Thyroid gland (tissue), 4 donors: ENCODE measurements at regions not wholly inside any gene's neighbourhood (a gene's known extent, or its start where the extent isn't known, plus 50 kb on each side); places are given as distances from the start of the nearest gene placed in this dataset.

Source experiments
- DNase-seq, 2 donors: peaks; one replicate each; pipeline ENCODE4 v3.0.0-alpha.2; 2019
- H3K27ac ChIP-seq, 3 donors: fragments of 200-600 bp; sonication (generic); 1 replicate in 2 of 3; 2 replicates in 1 of 3; pipeline ENCODE4 v1.5.1; 2016 to 2019; ENCODE audit warnings: mild to moderate bottlenecking in 1 of 3, moderate library complexity in 1 of 3
- H3K27me3 ChIP-seq: fragments of 200-600 bp; sonication (generic); one replicate; pipeline ENCODE4 v1.5.1; 2019
- H3K36me3 ChIP-seq, 2 donors: fragments of 200-600 bp; sonication (generic); one replicate each; pipeline ENCODE4 v1.5.1; 2016 to 2019
- H3K4me1 ChIP-seq, 2 donors: fragments of 200-600 bp; sonication (generic); one replicate each; pipeline ENCODE4 v1.5.1; 2017 to 2019
- H3K4me3 ChIP-seq, 3 donors: fragments of 200-600 bp; sonication (generic); replicated peaks in 1 of 3; 1 replicate in 2 of 3; 2 replicates in 1 of 3; pipeline ENCODE4 v1.5.1; 2016; ENCODE audit warnings: mild to moderate bottlenecking in 1 of 3
- H3K9me3 ChIP-seq: fragments of 200-600 bp; sonication (generic); one replicate; pipeline ENCODE4 v1.5.1; 2017
- POLR2A ChIP-seq, 2 donors: fragments of 450-650 bp; IDR thresholded peaks; one replicate each; pipeline ENCODE4 v1.6.1; 2017; ENCODE audit warnings: antibody characterized with exemption in 2 of 2, mild to moderate bottlenecking in 2 of 2, moderate library complexity in 1 of 2
- WGBS, 2 donors: methylation state at CpG; one replicate each; pipeline ENCODE4 v1.1.5; 2017; 5-methylcytosine and 5-hydroxymethylcytosine counted together
- intact Hi-C: fragments of 100-400 bp; cut with DNase I; formaldehyde crosslinking; loops from one replicate; pipeline ENCODE4 v1.15.1; 2023
- TF ChIP-seq, protein P1 (sequence below), 6 experiments: fragments of 200-600 bp in 3 of 6; fragments of 450-650 bp in 3 of 6; sonication (generic) in 3 of 6; IDR thresholded peaks; one replicate each; pipeline ENCODE4 v1.5.1; 2016 to 2019; ENCODE audit warnings: antibody characterized with exemption in 6 of 6, mild to moderate bottlenecking in 2 of 6, inconsistent platforms in 1 of 6, moderate library complexity in 1 of 6

DNA sequence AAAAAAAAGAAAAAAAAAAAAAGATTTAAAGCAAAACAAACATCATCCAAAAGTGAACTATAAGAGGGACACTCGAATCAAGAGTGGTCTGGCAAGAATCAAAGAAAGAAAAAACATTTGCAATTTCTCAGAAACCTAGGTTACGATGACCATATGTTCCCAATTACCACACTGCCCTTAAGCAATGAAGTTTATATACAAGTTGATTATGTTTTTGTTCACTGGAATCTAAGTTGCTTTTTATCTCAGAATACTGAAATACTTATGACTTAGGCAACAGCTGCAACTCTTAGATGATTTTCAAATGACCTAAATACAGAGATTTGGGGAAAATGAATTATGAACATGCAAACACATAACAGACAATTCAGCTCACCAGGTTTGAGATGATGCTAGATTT, 597.1 kb upstream of the CHAC2 start:
- Histone ChIP-seq H3K9me3 (no peaks in the 10 kb centered on the region), H3K27me3 (no peaks in the 10 kb centered on the region), H3K4me1 (peaks cover 6 to 7% of the 10 kb centered on the region in 2 donors), H3K27ac (no peak overlapping the region), H3K36me3 (no peaks in the 10 kb centered on the region), H3K4me3 (no peak overlapping the region)
- no peak for DNase-seq
- 17 to 24% methylated on average over 2 of the region's 2 CpGs for WGBS, 2 donors
- intact Hi-C loops: no loop called here
- no peak for TF ChIP-seq POLR2A (IDR thresholded peaks at IDR 0.05)
- TF ChIP-seq, protein P1, sequence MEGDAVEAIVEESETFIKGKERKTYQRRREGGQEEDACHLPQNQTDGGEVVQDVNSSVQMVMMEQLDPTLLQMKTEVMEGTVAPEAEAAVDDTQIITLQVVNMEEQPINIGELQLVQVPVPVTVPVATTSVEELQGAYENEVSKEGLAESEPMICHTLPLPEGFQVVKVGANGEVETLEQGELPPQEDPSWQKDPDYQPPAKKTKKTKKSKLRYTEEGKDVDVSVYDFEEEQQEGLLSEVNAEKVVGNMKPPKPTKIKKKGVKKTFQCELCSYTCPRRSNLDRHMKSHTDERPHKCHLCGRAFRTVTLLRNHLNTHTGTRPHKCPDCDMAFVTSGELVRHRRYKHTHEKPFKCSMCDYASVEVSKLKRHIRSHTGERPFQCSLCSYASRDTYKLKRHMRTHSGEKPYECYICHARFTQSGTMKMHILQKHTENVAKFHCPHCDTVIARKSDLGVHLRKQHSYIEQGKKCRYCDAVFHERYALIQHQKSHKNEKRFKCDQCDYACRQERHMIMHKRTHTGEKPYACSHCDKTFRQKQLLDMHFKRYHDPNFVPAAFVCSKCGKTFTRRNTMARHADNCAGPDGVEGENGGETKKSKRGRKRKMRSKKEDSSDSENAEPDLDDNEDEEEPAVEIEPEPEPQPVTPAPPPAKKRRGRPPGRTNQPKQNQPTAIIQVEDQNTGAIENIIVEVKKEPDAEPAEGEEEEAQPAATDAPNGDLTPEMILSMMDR (IDR thresholded peaks at IDR 0.05): no peak

DNA sequence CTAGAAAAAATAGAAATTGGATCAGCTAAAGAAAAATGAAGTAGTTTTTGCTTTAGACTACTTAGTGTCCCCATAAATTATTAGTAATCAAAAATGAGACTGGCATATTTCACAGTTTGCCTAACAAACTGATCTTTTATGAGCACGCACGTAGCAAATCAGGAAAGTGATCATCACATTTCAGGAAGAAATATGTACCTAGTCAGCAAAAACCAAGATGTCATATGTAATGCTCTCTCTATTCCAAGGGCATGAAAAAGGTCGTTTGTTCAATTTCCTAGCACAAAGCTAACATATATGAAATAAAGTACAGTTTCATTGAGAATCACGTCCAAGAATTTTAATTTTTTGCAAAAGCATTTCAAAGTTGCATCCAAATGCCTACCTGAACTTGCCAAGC, 600.4 kb upstream of the CHAC2 start:
- Histone ChIP-seq H3K4me1 (no peaks in the 10 kb centered on the region), H3K27ac (no peak overlapping the region), H3K36me3 (no peaks in the 10 kb centered on the region), H3K4me3 (no peak overlapping the region), H3K9me3 (no peaks in the 10 kb centered on the region), H3K27me3 (no peaks in the 10 kb centered on the region)
- TF ChIP-seq POLR2A (IDR thresholded peaks at IDR 0.05): no peak
- TF ChIP-seq, protein P1 (IDR thresholded peaks at IDR 0.05): no peak
- WGBS, 2 donors: 87 to 88% methylated on average over 4 of the region's 4 CpGs
- intact Hi-C loops: no loop called here
- DNase-seq: no peak

DNA sequence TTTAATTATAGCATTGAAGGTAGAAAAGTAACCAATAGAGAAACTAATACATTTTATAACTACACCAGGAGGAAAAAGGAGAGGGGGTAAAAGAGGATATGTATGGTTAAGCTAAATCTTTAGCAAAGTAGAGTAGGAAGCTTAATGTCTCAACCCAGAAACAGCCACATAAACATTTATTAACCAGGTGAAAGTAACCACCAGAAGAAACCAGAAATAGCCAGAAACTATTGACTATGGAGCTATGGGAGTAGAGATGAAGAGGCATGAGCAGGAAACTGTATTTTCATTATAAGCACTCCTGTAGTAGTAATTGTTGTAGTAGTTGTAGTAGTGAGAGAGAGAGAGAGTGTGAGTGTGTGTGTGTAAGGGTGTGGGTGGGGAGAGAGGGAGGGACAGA, 617.5 kb upstream of the CHAC2 start:
- no peaks in the 10 kb centered on the region for H3K9me3 ChIP-seq
- intact Hi-C loops: no loop called here
- no peak overlapping the region for H3K27ac ChIP-seq
- H3K27me3 ChIP-seq: no peaks in the 10 kb centered on the region
- no peak overlapping the region for H3K4me3 ChIP-seq
- H3K4me1 ChIP-seq: no peaks in the 10 kb centered on the region
- no peak for DNase-seq
- TF ChIP-seq, protein P1 (IDR thresholded peaks at IDR 0.05): no peak
- TF ChIP-seq POLR2A (IDR thresholded peaks at IDR 0.05): no peak
- no peaks in the 10 kb centered on the region for H3K36me3 ChIP-seq

DNA sequence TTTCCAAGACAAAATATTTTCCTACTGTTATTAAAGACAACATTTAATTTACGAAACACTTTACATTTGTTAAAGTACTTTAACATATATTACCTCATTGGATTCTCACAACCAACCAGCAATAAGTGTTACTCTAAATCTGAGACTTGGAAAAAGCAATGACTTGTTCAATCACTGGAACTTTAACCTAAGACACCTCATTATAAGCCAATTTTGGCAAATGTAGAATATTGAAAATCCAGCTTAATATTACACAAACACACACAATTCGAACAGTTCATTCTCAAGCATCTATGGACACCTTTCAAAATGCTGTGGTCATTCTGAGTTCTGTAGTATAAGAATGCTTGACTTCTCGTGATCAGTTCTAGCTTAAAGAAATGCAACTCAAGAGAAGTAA, 619.4 kb upstream of the CHAC2 start:
- intact Hi-C loops: no loop called here
- no peak for DNase-seq
- TF ChIP-seq, protein P1 (IDR thresholded peaks at IDR 0.05): no peak
- no peak for TF ChIP-seq POLR2A (IDR thresholded peaks at IDR 0.05)
- Histone ChIP-seq H3K27ac (no peak overlapping the region), H3K4me3 (no peak overlapping the region), H3K4me1 (no peaks in the 10 kb centered on the region), H3K9me3 (no peaks in the 10 kb centered on the region), H3K36me3 (no peaks in the 10 kb centered on the region), H3K27me3 (no peaks in the 10 kb centered on the region)
- WGBS, 2 donors: 31% methylated on average over 3 of the region's 3 CpGs

DNA sequence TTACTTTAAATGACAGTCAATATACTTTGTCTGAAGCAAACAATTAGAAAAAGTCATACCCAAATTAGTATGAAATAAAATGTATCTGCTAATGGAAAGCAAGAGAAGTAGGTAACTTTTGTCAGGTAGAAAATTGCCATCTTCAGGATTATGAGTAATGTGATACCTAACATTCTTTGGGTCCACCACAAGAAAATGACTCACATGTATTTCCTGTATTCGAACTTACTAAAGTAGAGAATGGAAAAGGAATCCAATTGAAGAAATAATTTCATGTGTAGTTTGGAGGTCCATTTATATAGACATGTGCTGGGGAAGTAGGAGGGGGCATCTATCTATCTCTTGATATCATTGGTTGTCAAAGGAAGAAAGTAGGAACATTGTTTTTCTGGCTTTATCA, 636.2 kb upstream of the CHAC2 start:
- 83 to 93% methylated on average over 1 of the region's 1 CpG for WGBS, 2 donors
- Histone ChIP-seq H3K27ac (no peak overlapping the region), H3K4me1 (no peaks in the 10 kb centered on the region), H3K4me3 (no peak overlapping the region), H3K27me3 (no peaks in the 10 kb centered on the region), H3K9me3 (no peaks in the 10 kb centered on the region), H3K36me3 (no peaks in the 10 kb centered on the region)
- intact Hi-C loops: no loop called here
- DNase-seq: no peak
- no peak for TF ChIP-seq POLR2A (IDR thresholded peaks at IDR 0.05)
- TF ChIP-seq, protein P1 (IDR thresholded peaks at IDR 0.05): no peak
